ENCODE measurements at regions not wholly inside any gene's neighbourhood (a gene's known extent, or its start where the extent isn't known, plus 50 kb on each side); places are given as distances from the start of the nearest gene placed in this dataset.

DNA sequence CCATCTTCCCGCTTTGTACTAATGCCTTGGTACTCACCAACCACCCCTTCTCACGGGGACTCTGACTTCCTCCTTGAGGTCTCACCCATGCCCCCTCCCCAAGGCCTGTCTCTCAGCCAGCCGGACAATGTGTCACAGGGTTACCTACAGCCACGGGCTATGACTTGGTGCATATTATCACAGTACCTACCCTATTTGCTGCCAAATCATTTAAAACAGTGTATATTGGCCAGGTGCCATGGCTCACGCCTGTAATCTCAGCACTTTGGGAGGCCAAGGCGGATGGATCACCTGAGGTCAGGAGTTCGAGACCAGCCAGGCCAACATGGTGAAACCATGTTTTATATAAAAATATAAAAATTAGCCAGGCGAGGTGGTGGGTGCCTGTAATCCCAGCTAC is 93.4 kb upstream of the TBL1XR1 start:
- WGBS (ENCODE audit: insufficient coverage), result 74% methylated on average over 4 of the region's 8 CpGs
- no peak overlapping the region for H3K4me2 ChIP-seq (replicated peaks; ENCODE audit: low read depth, low read length, poor library complexity, severe bottlenecking)
- no peak overlapping the region for H2AFZ ChIP-seq (ENCODE audit: insufficient read depth, low read depth, low read length, poor library complexity, severe bottlenecking)
- peaks cover 0 to 4% of the 10 kb centered on the region in 2 donors for H3K4me1 ChIP-seq (ENCODE audit: control insufficient read depth in 2 of 2, insufficient read depth in 2 of 2, low read length in 2 of 2)
- Mint-ChIP-seq H3K4me3 (no peak overlapping the region), H3K27ac (no peak overlapping the region), H3K27me3 (no peaks in the 10 kb centered on the region), H3K4me1 (peaks cover 6% of the 10 kb centered on the region), H3K9me3 (ENCODE audit: insufficient read depth) (no peaks in the 10 kb centered on the region)
- no peak overlapping the region for H3K4me3 ChIP-seq (ENCODE audit: control extremely low read depth in 1 of 5, extremely low read depth in 1 of 5, insufficient read depth in 1 of 5, low read depth in 2 of 5, low read length in 4 of 5)
- no peak for ATAC-seq (ENCODE audit: low read depth)
- no peaks in the 10 kb centered on the region for H3K79me2 ChIP-seq (ENCODE audit: control insufficient read depth, insufficient read depth, low read length)
- intact Hi-C loops (cut with micrococcal nuclease), result no loop called here
- POLR2A ChIA-PET, result interaction anchor here (0.7 kb wide), 1 partner anchor 181 kb away, joined by 3 read pairs; no protein-coding TSS in a partner anchor
- no peak overlapping the region for H3K9ac ChIP-seq (ENCODE audit: low read length)
- DNase-seq, result no peak
- H3K36me3 ChIP-seq (replicated peaks in 1 of 2; ENCODE audit: control extremely low read depth in 1 of 2, control insufficient read depth in 1 of 2, extremely low read depth in 1 of 2, insufficient read depth in 2 of 2, low read length in 1 of 2), result no peaks in the 10 kb centered on the region
- no peaks in the 10 kb centered on the region for H4K20me1 ChIP-seq (ENCODE audit: control insufficient read depth, insufficient read depth, low read length, poor library complexity, severe bottlenecking)
- no peaks in the 10 kb centered on the region for H3K27me3 ChIP-seq (replicated peaks in 1 of 4; ENCODE audit: control extremely low read depth in 1 of 4, control insufficient read depth in 3 of 4, insufficient read depth in 4 of 4, low read length in 3 of 4)
- no peaks in the 10 kb centered on the region for H3K9me3 ChIP-seq (ENCODE audit: control extremely low read depth in 1 of 3, control insufficient read depth in 2 of 3, insufficient read depth in 1 of 3, low read length in 2 of 3)
- CTCF ChIA-PET, result no interaction called here
- TF ChIP-seq, protein P1, sequence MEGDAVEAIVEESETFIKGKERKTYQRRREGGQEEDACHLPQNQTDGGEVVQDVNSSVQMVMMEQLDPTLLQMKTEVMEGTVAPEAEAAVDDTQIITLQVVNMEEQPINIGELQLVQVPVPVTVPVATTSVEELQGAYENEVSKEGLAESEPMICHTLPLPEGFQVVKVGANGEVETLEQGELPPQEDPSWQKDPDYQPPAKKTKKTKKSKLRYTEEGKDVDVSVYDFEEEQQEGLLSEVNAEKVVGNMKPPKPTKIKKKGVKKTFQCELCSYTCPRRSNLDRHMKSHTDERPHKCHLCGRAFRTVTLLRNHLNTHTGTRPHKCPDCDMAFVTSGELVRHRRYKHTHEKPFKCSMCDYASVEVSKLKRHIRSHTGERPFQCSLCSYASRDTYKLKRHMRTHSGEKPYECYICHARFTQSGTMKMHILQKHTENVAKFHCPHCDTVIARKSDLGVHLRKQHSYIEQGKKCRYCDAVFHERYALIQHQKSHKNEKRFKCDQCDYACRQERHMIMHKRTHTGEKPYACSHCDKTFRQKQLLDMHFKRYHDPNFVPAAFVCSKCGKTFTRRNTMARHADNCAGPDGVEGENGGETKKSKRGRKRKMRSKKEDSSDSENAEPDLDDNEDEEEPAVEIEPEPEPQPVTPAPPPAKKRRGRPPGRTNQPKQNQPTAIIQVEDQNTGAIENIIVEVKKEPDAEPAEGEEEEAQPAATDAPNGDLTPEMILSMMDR (IDR thresholded peaks at IDR 0.05), result no peak
- no peak for TF ChIP-seq EZH2 (IDR thresholded peaks at IDR 0.05; ENCODE audit: borderline replicate concordance, insufficient read depth, low read depth, low read length, poor library complexity, severe bottlenecking)
- no peak overlapping the region for H3K27ac ChIP-seq (ENCODE audit: low read length in 2 of 2)

DNA sequence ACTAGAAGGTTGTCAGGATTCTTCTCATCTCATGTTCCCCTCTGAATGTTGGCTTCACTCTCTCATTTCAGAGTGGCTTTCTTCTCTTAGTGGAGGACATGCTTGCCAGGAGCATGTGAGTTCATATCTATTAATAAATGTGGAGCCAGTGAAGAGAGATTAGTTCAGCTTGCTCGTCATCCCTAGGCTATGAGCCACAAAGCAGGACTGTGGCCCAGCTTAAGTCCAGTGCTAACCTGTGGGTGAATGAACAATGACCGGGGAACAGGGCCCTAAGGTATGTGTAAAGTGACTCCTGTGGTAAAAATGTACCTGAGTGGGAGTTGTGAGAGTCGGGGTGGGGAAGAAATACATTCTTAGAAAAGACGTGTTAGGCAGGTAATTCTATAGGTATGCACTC is 96.9 kb upstream of the TBL1XR1 start:
- TF ChIP-seq, protein P1 (IDR thresholded peaks at IDR 0.05), result no peak
- no peak for TF ChIP-seq EZH2 (IDR thresholded peaks at IDR 0.05; ENCODE audit: borderline replicate concordance, insufficient read depth, low read depth, low read length, poor library complexity, severe bottlenecking)
- ChIA-PET CTCF (no interaction called here), POLR2A (no interaction called here)
- Histone ChIP-seq H3K27ac (ENCODE audit: low read length in 2 of 2) (no peak overlapping the region), H3K4me1 (ENCODE audit: control insufficient read depth in 2 of 2, insufficient read depth in 2 of 2, low read length in 2 of 2) (peaks cover 0 to 4% of the 10 kb centered on the region in 2 donors), H3K9ac (ENCODE audit: low read length) (no peak overlapping the region), H4K20me1 (ENCODE audit: control insufficient read depth, insufficient read depth, low read length, poor library complexity, severe bottlenecking) (no peaks in the 10 kb centered on the region), H2AFZ (ENCODE audit: insufficient read depth, low read depth, low read length, poor library complexity, severe bottlenecking) (no peak overlapping the region), H3K79me2 (ENCODE audit: control insufficient read depth, insufficient read depth, low read length) (no peaks in the 10 kb centered on the region), H3K27me3 (replicated peaks in 1 of 4; ENCODE audit: control extremely low read depth in 1 of 4, control insufficient read depth in 3 of 4, insufficient read depth in 4 of 4, low read length in 3 of 4) (no peaks in the 10 kb centered on the region), H3K9me3 (ENCODE audit: control extremely low read depth in 1 of 3, control insufficient read depth in 2 of 3, insufficient read depth in 1 of 3, low read length in 2 of 3) (no peaks in the 10 kb centered on the region), H3K4me3 (ENCODE audit: control extremely low read depth in 1 of 5, extremely low read depth in 1 of 5, insufficient read depth in 1 of 5, low read depth in 2 of 5, low read length in 4 of 5) (no peak overlapping the region), H3K36me3 (replicated peaks in 1 of 2; ENCODE audit: control extremely low read depth in 1 of 2, control insufficient read depth in 1 of 2, extremely low read depth in 1 of 2, insufficient read depth in 2 of 2, low read length in 1 of 2) (no peaks in the 10 kb centered on the region), H3K4me2 (replicated peaks; ENCODE audit: low read depth, low read length, poor library complexity, severe bottlenecking) (no peak overlapping the region)
- Mint-ChIP-seq H3K27me3 (no peaks in the 10 kb centered on the region), H3K4me3 (no peak overlapping the region), H3K27ac (no peak overlapping the region), H3K4me1 (peaks cover 6% of the 10 kb centered on the region), H3K9me3 (ENCODE audit: insufficient read depth) (no peaks in the 10 kb centered on the region)
- 92% methylated on average over 1 of the region's 4 CpGs for WGBS (ENCODE audit: insufficient coverage)
- DNase-seq (no peak), ATAC-seq (ENCODE audit: low read depth) (no peak)
- intact Hi-C loops (cut with micrococcal nuclease), result no loop called here
